GM18858 (cell line): ENCODE measurements at regions not wholly inside any gene's neighbourhood (a gene's known extent, or its start where the extent isn't known, plus 50 kb on each side); places are given as distances from the start of the nearest gene placed in this dataset.
A peak's percentile ranks its signal among the peaks of the same experiment; 100 is the strongest.

Source experiments
- ATAC-seq: cut with Tn5 transposase; IDR thresholded peaks from one replicate; pipeline ENCODE4 v1.9.1; 2021; ENCODE audit not compliant: unreplicated experiment

DNA sequence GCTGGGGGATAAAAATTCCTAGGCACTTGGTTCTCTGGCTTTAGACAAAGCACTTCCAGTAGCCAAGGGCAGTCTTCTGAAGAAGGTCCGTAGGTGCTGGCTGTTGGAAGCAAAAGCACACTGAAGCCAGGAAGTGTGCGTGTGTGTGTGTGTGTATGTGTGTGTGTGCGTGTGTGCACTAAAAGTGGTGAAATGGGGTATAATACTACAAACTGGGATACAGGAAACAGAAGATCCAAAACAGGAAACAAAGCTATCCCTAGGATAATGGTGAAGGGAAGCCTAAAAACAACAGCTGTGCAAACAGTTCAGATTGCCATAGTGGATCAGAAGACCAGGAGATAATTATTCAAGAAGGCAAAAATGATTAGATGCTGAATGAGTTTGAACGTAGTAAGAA lies 103.4 kb downstream of the IL20RB start:
- ATAC-seq = no peak

DNA sequence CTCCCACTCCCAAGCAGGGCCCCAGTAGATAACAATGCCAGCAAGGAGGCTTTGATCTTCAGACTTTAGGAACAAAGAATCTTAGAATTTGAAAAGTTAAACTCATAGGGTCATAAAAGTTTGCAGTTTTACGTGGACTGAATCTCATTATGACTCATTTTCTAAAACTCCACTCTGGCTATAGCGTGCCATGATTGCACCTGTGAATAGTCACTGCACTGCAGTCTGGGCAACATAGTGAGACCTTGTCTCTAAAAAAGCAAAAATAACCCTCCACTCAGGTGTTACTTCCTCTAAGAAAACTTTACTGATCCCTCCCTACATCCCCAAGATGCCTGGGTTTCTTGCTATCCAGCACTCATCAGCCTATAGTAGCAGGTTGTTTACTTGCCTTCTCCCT lies 104.5 kb downstream of the IL20RB start:
- peak; percentile 95 for ATAC-seq

DNA sequence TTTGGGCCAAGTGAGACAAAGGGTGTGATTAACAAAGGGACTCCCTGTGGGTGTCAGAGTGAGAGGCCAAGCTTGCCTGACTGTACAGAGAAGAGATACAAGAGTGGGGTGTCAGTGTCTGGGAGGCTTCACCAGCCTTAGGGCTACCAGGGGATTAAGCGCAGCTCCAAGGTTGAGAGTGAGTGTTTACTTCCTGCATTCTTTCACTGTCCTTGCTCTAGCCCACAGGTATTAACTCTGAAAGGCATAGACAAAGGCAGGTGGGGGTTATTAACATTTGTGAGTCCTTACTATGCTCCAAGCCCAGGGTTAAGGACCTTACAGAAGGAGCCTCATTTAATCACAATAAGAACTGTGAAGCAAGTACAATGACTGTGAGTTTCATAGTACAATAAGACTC lies 107.6 kb downstream of the IL20RB start:
- ATAC-seq = no peak

DNA sequence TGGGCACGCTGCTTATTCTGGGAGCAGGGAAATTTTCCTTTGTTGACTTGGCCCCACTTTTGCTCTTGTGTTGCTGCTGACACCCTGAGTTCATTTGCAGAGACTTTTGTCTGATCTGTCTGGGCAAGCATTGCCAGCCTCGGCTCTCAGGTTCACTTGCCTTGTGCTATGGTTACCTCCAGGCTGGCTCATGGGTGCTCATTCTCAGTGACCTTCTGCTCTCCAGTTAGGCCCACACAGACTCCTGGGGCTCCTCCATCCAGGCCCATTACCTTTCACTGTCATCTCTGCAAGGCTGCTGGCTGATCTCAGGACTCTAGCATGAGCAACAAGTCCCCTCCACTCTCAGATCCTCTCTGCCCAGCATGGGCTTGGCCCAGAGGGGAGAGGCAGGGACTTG lies 108.3 kb downstream of the IL20RB start:
- ATAC-seq = no peak

DNA sequence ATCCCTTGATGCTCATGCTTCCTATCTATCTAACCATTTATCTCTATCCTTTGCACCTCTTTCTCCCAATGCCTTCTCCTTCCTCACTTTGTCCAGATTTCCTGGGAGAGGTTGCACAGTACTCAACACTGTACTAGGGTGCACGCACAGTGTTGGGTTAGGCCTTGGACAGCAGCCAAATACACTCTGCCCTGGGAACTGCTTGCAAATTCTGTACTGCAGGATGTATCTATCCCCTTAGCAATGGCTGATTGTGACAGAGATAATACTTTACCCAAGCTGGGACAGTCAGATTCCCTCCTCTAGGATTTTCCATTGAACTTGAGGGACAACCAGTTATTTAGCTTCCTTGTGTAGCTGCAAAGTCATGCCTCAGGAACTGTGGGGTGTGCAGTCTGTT lies 113.3 kb downstream of the IL20RB start:
- ATAC-seq = no peak

DNA sequence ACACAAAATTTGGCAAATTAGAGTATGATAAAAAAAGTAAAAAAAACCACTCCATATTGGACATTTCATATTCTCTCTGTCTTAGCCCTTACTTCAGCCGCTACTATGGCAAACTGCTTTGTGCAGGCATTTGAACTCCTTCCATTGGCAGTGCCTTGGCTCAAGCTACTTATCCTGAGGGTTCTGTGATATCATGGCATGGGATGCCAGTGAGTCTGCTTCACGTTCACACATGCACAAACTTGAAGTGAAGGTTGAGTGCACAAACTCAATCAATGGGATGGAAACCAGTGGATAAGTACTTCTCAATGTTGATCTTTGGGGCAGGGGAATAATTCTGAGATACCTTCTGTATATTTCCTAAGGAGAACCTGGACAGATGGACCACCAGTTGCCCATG lies 117.2 kb downstream of the IL20RB start:
- no peak for ATAC-seq

DNA sequence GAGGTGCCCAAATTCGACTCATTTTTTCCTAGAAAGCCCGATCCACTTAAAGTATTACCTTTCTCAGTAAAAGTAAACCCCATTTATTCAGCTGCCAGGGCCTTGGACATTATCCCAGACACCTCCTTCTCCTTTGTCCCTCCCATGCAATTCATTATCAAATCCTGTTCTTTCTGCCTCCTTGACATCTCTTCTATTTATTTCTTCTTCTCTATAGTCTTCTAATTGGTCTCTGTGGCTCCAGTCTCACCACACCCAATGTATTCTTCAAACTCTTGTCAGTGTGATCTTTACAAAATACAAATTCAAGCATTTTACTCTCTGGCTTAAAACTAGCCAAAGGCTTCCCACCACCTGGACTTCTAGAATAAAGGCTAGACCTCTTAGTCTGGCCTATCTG lies 120.3 kb downstream of the IL20RB start:
- no peak for ATAC-seq

DNA sequence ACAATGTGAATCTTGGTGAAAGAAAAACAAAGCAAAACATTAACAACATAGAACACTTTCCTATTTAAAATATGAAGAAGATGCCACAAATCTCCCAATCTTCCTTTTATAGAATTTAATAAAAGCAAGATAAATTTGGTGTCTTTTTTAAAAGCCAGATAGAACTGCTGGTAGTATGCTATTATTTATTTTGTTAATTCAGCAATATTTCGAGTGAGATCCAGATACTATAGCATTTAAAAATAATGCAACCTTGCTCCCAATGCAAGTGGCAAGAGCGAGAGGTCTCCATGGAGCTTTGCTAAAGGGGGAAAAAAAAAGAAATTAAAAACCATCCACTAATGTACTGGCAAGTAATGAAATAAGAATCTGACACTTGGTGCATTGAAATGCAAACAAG lies 121.8 kb downstream of the IL20RB start:
- no peak for ATAC-seq

DNA sequence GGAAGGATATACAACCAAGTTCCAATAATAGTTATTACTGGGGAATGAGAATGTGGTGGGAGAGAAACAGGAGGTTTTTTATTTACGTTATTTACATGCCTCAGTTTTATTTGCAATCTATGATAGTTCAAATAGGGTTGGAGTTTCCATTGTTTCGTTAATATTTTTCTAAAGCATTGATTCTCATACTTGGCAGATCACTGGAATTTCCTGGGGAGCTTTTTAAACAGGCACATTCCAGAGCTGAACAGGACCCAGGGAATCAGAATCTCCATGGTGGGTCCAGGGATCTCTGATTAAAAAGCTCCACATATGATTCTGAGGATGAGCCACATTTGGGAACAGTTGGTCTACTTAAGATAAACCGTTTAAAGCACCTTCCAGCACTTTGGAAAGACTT lies 123.9 kb downstream of the IL20RB start:
- ATAC-seq = no peak

DNA sequence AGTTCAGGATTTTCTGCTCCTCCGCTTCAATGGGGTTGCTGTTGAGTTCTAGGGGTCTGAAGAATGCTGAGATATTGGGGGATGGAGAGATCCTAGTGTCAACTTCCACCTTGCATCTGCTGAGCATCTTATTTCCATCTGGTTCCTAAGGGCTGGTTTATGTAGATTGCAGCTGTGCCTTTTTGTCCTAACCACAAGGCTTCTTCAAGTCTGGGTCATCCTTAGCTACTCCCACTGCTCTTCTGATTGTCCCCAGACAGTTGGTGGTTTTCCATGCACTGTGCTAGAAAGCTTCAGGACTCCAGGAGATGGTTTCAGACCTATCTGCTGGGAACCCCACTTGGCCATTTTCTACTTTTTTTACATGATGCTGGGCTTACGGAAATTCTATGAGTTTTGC lies 125.0 kb downstream of the IL20RB start:
- ATAC-seq = no peak

DNA sequence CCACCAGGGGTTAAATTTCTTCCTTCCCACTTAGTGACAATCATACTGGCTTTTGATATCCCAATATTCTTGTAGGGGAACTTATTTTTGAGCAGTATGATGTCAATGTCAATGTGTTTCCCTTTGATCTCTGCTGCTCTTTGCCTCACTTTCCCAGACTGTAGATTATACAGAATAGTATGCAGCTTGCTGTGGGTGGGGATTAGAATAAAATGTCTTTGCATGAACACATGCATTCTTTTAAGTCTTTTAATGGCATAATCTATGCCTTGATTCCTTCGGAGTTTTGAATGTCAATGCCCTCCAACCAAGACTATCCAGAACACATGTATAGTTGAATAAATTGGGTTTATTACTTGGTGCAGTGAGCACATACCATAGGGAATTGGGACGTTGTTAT lies 125.5 kb downstream of the IL20RB start:
- ATAC-seq = no peak

DNA sequence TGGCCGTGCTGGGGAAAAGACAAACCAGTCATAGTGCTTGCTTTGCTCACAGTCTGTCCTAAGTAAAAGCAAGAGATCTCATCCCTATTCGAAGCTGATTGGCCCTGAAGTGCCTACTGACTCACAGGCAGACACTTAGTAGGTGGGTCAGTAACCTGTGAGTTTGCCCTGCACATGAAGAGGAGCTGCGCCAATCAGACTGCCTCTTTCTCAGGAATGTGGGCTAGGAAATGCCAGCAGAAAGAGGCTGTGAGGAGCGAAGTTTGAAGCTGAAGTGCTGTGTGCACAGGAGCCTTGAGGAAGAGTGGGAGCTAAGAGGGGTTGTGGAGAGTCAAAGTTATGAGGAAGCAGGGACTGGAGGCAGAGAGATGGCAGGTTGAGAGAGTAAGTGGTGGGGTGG lies 126.8 kb downstream of the IL20RB start:
- ATAC-seq = no peak

DNA sequence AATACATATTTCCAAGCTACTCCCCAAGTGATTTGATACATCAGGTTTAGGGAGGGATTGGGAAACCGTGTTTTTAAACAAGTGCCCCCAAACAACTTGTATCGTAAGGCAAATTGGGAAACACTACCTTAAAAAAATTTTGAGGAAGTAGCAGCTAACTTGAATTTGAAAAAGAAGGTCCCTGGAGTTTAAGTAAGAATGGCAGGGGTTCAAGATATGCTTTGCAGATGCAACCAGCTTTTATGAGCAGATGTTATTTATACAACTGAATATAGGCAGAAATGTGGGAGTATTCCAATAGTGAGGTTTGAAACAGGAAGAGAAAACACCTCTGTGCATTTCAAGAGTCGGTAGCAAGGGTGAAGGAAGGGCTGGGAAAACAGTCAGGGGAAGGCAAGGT lies 139.6 kb downstream of the IL20RB start:
- ATAC-seq = no peak

DNA sequence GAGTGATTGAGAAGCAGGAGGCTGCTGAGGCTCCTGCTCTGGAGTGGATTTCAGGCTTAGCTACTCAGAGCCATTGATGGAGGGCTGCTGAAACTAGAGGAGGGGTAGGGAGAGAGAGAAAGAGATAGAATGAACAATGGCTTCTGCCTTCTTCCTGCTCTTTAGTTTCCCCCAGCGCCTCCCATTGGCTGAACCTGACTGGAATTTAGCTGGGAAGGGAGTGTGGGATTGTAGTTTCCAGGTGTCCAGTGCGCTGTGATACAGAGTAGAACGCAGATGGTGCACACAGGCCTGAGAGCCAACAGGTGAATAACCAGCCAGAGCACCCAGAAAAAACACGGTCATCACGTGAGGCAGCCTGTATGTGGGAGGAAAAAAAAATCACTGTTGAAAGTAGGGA lies 140.1 kb downstream of the IL20RB start:
- no peak for ATAC-seq

DNA sequence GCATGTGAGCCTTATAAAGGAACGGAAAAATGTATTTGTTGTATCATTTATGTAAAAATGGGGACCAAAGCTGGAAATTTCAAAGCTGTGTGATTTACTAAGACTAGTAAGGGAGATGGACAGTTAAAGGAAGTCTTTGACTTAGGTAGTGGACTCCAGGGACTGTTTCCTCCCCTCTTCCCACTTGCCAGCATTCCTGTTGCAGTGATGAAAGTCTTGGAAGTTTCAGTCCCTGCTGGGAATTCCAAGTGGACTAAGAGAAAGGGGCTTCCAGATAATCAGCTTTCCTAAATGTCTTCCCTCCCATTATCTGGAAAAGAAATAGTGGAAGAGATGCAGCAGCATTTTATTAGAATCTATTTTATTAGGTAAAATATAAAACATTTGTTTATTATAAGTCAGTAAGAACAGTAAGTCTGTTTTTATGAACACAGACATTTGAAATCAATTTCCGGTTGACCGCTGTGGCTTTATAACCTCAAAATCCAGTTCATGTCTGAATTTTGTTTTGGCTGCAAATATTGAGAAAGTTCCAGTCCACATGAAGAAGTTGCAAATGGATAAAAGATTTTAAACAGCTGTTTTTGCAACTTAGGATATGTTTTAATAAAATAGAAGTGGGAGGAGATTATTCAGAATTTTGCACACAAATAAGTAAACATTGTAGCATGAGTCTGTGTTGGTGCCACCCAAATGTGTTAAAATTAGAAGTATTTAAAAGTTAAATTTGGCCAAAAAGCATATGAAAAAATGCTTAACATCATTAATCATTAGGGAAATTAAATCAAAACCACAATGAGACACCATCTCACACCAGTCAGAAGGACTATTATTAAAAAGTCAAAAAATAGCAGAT lies 141.8 kb downstream of the IL20RB start:
- ATAC-seq = no peak

DNA sequence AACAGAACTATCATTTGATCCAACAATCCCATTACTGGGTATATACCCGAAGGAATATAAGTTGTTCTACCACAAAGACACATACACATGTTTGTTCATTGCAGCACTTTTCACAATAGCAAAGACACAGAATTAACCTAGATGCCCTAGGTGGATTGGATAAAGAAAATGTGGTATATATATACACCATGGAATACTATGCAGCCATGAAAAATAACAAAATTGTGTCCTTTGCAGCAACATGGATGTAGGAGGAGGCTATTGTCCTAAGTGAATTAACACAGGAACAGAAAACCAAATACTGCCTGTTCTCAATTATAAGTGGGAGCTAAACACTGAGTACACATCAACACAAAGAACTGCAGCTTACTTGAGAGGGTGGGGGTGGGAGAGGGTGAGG lies 142.5 kb downstream of the IL20RB start:
- ATAC-seq = no peak

DNA sequence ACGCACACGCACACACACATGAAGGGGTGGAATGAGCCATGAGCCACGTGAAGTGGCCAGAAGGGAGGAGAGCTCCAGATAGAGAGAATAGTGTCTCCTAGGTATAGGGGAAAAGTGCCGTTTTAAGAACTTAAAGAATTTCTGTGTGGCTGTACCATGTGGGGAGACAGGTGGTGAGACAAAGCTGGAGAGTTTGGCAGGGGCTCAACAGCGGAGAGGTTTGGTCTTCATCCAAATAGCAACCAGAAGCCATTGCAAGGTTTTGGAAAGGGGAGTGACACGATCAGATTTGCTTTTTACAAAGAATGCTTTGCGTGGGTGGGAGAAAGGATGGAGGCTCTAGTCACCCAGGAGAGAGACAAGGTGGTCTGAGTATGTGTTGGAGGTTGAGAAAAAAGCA lies 146.0 kb downstream of the IL20RB start:
- no peak for ATAC-seq

DNA sequence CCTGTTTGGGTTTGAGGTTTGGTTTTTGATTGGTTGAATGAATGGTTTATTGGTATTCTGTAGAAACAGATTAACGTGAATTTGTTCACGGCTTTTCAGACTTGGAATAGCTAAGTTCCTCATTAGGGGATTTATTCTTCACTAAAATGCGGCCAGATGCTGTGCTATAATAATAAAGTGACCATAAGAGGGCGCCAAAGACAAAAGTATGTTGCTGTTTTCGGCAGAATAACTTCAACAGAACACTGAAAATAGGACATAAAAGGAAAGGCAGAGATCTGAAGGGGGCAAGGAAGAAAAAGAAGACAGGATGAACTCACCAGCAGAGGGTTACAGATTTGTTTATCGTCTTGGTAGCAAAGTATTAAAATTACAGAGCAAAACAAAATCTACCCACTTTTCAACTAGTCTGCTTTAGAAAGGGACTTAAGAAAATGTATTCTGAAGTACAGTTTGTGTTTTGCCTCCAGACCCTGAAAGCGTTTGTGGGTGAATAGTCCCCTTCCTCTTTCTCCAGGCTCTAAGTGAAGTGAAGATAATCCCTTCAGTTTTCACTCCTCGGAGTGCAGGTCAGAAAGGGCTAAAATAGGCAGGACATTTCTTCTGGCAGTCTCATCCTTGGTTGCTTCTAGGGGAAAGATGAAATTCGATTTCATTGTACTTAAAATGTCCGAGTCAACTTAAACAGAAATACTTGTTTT lies 147.6 kb downstream of the IL20RB start:
- ATAC-seq = peak; percentile 57

DNA sequence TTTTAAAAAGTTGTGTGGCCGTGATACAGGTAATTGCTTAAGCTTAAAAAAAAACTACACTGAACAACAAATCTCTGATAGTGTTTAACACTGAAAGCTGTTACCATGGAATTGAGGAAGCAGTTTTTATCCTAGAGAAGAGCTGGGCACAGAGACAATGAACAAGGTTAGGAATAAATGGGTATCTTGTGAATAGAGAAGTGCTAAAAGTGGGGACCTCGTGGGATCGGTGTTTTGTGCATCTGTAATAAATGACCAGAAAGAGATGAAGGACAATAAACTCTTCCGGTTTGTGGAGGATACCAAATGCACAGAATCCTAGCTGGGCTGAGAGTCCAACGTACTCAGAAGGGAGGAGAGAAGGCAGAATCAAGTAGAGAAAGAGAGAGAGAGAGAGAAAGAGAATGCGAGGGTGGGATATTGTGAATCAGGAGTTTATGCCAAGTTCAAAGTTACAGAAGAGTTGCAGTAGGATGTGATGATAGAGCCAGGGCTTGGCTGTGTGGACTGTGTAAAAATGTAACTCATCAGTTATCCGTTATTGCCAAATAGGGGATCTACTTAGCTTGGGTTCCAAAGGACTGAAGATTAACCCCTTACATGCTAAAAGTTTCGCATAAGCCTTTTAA lies 148.9 kb downstream of the IL20RB start:
- no peak for ATAC-seq

DNA sequence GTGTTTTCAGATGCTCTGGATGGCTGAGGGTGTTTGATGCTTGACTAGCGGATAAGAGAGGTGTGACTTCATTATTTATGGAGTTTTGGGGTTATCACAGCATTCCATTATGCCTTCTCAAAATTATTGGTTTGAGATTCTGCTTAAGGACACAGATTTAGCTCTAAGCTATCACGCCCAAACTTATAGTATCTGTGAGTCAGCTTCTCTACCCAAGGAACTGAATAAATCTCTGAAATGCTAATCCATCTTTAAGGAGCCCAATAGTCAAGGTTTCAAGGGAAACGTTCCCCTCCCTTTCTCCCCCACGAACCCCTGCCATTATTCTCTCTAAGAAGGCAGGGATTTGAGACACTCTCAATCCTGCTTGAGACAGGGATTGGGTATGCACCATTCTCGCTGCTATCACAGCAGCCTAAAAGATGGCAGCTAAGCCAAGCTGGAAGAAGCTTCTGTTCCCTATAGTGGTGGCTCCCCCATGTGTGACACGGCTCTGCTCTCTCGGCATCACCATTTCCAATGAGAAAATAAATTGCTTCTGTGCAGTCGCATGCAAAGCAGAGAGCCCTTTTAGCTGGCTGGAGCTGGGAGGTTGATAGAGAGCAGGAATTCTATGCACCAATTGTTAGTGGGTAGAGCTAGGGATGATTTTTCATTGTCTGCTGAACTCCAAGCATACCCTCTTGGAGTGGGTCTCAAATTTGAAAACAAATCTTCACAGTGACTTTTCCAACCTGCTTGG lies 151.1 kb downstream of the IL20RB start:
- no peak for ATAC-seq

DNA sequence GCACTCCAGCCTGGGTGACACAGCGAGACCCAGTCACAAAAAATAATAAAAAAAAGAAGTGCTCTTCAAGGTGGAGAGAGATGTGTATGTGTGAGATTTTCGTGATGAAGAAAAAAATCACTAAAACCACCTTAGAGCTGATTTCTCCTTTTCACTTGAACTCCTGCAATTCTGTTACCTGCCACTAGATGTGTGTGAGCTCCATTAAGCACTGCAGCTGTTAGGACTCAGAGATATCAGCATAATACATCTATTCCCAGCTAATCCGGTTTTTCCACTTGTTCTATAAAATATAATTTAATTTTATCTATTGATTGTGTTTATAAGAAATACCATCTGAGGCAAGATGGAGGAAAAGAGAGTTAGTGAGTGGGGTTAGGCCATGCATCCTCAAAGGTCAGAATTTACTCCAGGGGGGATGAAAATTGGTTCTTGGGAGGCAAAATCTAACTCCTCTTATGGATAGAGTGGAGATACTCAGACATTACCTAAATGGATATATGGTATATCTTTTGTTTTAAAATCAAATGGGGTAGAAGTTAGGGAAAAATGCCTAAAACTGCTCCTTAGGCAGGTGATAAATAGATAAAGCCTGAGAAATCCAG lies 152.7 kb downstream of the IL20RB start:
- ATAC-seq = peak; percentile 74
